Mucosa of stomach (tissue), 1 donor: ENCODE measurements at regions not wholly inside any gene's neighbourhood (a gene's known extent, or its start where the extent isn't known, plus 50 kb on each side); places are given as distances from the start of the nearest gene placed in this dataset.

Source experiments
- H3K27me3 ChIP-seq: one replicate; pipeline ENCODE4 v1.7.0; 2013; ENCODE audit warnings: mild to moderate bottlenecking, low read length; ENCODE audit not compliant: control insufficient read depth, insufficient read depth
- H3K36me3 ChIP-seq: one replicate; pipeline ENCODE4 v1.7.0; 2013; ENCODE audit warnings: low read length; ENCODE audit not compliant: control insufficient read depth, insufficient read depth
- H3K4me1 ChIP-seq: one replicate; pipeline ENCODE4 v1.7.0; 2013; ENCODE audit warnings: mild to moderate bottlenecking, low read length; ENCODE audit not compliant: control insufficient read depth, insufficient read depth
- H3K4me3 ChIP-seq: one replicate; pipeline ENCODE4 v1.7.0; 2013; ENCODE audit warnings: low read length
- H3K9ac ChIP-seq: one replicate; pipeline ENCODE4 v1.7.0; 2013; ENCODE audit warnings: mild to moderate bottlenecking, low read length, moderate library complexity
- H3K9me3 ChIP-seq: one replicate; pipeline ENCODE4 v1.7.0; 2013; ENCODE audit warnings: mild to moderate bottlenecking, low read length, moderate library complexity; ENCODE audit not compliant: control insufficient read depth
- donor health status: Pancreatic carcinoma.

DNA sequence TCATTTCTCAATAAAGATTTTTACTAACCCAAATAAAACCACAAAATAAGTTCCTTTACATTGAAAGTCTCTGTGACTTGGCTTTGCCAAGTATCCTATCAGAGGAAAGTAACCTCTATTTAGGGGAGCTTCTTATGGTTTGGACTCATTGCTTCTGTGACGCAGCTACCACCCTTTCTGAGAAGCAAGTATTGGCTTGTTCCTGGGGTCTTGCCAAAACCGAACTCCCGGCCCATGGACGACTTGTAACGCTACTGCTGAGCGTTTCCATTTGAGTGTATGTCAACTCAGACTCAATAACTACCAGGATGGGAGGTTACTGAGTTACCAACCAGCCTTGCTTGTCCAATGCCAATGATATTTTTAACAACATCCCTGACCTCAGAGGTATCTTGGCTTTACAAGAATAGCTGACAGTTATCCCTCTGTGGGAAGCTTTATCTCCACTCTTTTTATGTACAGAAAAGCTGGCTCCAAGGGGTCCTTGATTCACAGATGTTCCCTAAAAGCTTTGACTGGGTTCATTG lies 911.9 kb downstream of the TTLL7 start:
- Histone ChIP-seq H3K36me3 (no peaks in the 10 kb centered on the region), H3K9me3 (no peaks in the 10 kb centered on the region), H3K4me1 (no peaks in the 10 kb centered on the region), H3K4me3 (no peak overlapping the region), H3K27me3 (no peaks in the 10 kb centered on the region), H3K9ac (no peak overlapping the region)

DNA sequence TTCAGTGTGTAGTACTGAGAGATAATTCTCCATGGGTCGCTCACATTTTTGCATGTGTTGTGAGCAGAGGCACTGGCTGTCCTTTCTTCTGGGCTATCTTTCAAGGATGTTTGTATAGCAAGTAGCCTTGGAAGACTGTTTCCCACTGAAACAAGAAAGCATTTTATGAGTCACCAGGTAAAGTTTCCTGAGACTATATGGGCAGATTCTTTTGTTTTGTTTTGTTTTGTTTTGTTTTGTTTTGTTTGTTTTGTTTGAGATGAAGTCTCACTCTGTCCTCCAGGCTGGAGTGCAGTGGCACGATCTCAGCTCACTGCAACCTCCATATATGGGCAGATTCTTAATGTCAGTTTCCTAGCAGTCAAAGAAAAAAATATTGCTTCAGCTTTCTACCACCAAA lies 912.6 kb downstream of the TTLL7 start:
- Histone ChIP-seq H3K9ac (no peak overlapping the region), H3K4me3 (no peak overlapping the region), H3K36me3 (no peaks in the 10 kb centered on the region), H3K9me3 (no peaks in the 10 kb centered on the region), H3K27me3 (no peaks in the 10 kb centered on the region), H3K4me1 (no peaks in the 10 kb centered on the region)

DNA sequence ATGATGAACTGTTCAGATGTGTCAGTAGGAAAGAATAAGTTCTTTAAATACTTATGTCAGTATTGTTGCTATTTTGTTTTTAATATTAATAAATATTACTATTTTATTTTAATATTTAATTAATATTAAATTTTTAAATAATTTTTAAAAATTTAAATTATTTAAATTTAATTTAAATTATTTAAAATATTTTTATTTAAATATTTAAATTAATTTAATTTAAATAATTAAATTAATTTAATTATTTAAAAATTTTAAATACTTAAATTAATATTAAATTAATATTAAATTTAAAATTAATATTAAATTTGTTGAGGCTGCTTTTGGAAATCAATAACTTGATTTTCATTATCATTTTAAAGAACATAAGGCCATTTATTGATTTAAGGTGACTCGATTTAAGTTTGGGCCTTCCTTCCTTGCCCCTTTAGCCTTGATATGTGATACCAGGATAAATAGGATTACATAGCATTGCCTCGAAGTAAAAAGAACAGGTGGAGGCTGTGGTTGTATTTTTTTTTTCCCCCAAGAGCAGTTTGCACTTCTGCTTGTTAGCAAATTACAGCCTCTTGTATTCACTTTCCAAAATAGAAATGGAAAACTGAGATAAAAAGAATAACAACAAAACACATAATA lies 915.2 kb downstream of the TTLL7 start:
- H3K9me3 ChIP-seq = no peaks in the 10 kb centered on the region
- H3K9ac ChIP-seq = no peak overlapping the region
- H3K4me3 ChIP-seq = no peak overlapping the region
- H3K36me3 ChIP-seq = no peaks in the 10 kb centered on the region
- no peaks in the 10 kb centered on the region for H3K27me3 ChIP-seq
- H3K4me1 ChIP-seq = no peaks in the 10 kb centered on the region

DNA sequence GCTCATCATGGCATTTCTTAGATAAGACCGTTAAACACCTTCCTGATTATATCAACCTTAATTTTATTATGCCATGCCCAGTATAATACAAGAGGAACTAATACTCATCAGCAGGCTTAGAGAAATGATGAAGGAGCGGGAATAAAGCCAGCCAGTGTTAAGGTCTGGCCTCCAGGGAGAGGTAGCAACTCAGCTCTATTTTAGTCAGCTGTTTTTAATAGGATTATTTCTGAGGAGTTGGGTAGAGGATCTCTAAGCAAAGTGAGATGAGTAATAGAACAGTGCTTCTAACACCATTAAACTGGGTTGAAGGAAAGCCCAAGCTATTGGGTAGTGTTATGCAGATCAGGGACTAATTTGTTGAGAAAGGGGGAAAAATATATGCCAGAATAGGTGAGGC lies 921.5 kb downstream of the TTLL7 start:
- Histone ChIP-seq H3K36me3 (no peaks in the 10 kb centered on the region), H3K4me1 (no peaks in the 10 kb centered on the region), H3K9me3 (no peaks in the 10 kb centered on the region), H3K9ac (no peak overlapping the region), H3K27me3 (no peaks in the 10 kb centered on the region), H3K4me3 (no peak overlapping the region)

DNA sequence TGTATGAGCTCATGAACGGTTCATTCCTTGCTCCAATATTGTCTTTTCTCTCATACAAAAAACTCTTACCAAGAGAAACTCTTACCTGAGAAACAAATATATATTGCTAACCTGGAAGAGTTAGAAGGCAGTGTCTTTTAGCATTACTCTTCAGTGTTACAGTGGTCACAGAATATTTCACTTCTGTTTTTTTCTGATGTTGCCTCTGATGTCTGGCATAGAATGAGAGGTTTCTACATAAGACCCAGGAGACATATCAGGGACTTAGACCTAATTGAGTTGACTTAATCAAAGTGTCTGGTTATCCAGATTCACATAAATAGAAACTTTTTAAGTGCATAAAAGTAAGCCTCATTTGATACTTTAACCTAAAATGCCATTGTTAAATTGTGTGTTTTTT lies 923.8 kb downstream of the TTLL7 start:
- no peaks in the 10 kb centered on the region for H3K27me3 ChIP-seq
- no peaks in the 10 kb centered on the region for H3K9me3 ChIP-seq
- H3K36me3 ChIP-seq = no peaks in the 10 kb centered on the region
- H3K9ac ChIP-seq = no peak overlapping the region
- H3K4me1 ChIP-seq = no peaks in the 10 kb centered on the region
- no peak overlapping the region for H3K4me3 ChIP-seq

DNA sequence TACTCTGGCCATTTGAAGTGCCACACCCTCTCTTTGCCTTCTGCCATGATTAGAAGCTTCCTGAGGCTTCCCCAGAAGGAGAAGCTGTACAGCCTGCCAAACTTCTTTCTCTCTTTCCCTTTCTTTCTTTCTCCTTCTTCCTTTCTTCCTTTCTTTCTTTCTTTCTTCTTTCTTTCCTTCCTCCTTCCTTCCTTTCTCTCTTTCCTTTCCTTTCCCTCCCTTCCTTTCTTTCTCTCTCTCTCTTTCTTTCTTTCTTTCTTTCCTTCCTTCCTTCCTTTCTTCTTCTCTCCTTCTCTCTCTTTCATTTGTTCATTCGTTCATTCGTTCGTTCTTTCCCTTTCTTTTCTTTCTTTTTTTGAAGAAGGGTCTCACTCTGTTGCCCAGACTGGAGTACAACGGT lies 931.0 kb downstream of the TTLL7 start:
- Histone ChIP-seq H3K4me3 (no peak overlapping the region), H3K9ac (no peak overlapping the region), H3K36me3 (no peaks in the 10 kb centered on the region), H3K9me3 (no peaks in the 10 kb centered on the region), H3K4me1 (no peaks in the 10 kb centered on the region), H3K27me3 (no peaks in the 10 kb centered on the region)

DNA sequence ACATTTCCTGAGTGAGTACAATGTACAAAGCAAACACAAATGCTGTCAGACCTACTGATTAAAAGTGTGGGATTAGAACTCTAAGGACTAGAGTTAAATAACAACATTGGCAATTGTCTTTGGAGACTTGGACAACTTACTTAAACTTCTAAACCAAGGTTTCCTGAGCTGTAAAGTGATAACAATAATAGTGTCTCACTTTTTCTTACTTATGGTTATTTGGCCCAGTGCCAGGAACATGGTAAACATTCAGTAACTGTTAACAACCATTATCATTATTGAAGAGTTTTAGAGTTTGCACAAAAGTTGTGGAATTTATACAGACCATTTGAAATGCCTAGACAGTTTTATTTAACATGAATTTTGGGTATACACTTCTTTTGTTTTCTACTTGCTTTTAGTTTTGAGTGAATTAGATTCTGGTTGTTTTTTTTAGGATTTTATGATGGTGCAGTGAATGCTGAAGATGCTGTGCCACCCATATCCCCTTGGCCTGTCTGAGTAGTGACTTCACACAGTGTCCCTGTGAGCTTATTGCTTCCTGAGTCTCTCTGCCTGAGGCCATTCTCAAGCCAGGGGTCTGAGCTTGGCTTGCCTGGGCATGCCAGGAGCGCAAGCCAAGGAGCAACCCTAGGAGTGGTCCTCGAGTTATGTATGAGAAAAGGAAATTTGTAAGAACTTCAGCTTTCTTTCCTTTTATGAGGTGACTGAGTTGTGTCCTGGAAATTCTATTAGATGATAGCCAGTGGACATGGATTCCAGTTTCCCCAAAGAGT lies 932.8 kb downstream of the TTLL7 start:
- Histone ChIP-seq H3K4me1 (no peaks in the 10 kb centered on the region), H3K27me3 (no peaks in the 10 kb centered on the region), H3K9me3 (no peaks in the 10 kb centered on the region), H3K9ac (no peak overlapping the region), H3K4me3 (no peak overlapping the region), H3K36me3 (no peaks in the 10 kb centered on the region)

DNA sequence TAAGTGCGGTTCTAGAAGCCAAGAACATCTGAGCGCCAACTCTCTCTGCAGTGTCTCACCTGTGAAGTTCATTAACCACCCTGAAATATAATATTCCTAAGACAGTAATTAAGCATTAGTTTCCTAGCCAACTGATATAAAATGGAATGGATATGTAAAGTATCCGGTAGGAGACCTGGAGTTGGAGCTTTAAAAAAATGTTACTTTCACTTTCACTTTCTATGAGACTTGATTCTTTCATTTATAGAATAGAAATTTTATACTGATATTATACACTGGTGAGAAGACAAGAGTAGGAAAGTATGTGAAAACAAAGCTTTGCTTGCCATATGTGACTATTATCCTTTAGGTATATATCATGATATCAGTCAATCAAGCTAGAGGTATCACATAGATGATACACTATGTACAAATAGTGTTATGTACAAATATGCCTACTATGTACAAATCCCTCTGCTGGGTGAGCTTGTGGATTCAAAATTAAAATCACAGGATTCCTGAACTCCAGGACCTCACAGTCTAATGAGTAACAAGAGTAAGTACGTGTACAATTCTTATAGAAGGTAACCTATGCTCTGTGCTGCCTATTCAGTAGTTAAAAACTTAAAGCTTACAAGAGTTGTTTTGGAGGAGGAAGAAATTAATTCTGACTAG lies 934.2 kb downstream of the TTLL7 start:
- H3K4me3 ChIP-seq = no peak overlapping the region
- no peaks in the 10 kb centered on the region for H3K4me1 ChIP-seq
- H3K9ac ChIP-seq = no peak overlapping the region
- no peaks in the 10 kb centered on the region for H3K9me3 ChIP-seq
- H3K27me3 ChIP-seq = no peaks in the 10 kb centered on the region
- H3K36me3 ChIP-seq = no peaks in the 10 kb centered on the region

DNA sequence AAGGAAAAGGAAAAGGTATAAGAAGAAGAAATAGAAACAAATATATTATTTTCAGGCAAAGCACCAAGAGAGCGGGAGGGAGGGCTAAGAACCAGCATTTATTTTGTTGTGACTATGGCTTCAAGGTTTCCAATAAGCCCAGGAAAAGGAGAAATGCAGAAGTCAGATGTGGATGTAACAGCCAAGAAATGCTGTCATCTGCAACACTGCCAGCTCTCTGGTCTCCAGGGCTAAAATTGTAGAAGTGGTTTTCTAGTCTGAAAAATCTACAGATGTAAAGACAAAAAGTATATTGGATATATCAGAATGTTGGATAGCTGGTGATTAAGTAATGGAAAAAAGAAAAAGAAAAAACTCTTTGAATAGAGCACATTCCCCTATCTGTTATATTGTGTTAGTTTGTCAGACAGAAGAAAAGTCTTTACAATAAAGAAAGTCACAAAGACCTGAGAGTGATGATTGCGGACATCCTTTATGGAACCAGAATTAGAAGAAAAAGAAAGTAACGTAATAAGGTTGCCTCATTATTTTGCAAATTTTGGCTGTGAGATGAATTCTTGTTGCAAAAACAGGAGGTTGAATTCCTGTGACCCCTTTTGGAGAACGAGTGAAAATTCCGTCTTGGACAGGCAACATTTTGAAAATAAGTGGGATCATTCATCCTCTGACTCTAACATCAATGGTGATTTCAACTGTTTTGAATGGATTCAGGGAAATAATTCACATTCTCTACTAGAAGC lies 938.1 kb downstream of the TTLL7 start:
- Histone ChIP-seq H3K4me1 (no peaks in the 10 kb centered on the region), H3K4me3 (no peak overlapping the region), H3K9ac (no peak overlapping the region), H3K27me3 (no peaks in the 10 kb centered on the region), H3K9me3 (no peaks in the 10 kb centered on the region), H3K36me3 (no peaks in the 10 kb centered on the region)

DNA sequence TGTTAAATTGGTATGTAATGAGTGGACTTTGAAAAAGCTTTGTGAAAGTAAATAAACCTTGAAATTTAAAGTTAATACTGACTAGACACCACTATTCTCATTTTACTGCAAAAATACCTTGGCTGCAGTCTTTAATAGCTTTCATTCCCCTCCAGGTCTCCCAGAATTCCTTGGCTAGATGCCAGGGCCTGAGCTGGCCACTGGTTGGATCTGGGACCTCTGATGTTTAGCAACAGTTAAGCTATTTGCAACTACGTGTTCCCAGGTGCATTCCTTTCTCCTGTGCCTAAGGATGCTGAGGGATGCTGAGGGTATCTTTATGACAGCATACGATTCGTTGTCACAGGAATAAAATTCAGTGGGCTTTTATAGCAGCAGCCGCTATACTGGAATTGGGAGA lies 938.7 kb downstream of the TTLL7 start:
- no peak overlapping the region for H3K9ac ChIP-seq
- H3K27me3 ChIP-seq = no peaks in the 10 kb centered on the region
- no peaks in the 10 kb centered on the region for H3K4me1 ChIP-seq
- no peaks in the 10 kb centered on the region for H3K36me3 ChIP-seq
- H3K4me3 ChIP-seq = no peak overlapping the region
- no peaks in the 10 kb centered on the region for H3K9me3 ChIP-seq

DNA sequence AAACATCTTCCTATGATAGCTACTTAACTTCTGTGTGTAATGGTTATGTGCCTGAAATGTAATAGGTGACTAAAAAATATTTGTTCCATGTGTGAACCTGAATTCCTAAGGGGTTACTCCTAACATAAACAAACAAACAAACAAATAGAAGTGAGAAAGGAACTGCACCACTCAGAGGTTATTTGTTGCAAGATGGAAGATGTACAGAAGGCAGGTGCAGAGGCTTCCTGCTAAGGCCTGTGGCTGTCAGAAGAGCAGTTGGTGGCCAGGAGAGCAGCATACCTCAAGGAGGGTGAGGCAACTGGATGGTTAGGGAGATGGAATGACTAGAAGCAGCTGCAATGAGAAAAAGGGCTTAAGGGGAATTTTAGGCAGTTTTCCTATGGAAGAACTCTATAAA lies 940.6 kb downstream of the TTLL7 start:
- H3K36me3 ChIP-seq = no peaks in the 10 kb centered on the region
- no peaks in the 10 kb centered on the region for H3K27me3 ChIP-seq
- H3K9me3 ChIP-seq = no peaks in the 10 kb centered on the region
- no peak overlapping the region for H3K9ac ChIP-seq
- no peaks in the 10 kb centered on the region for H3K4me1 ChIP-seq
- H3K4me3 ChIP-seq = no peak overlapping the region
